VCaP (cell line): ENCODE measurements at regions not wholly inside any gene's neighbourhood (a gene's known extent, or its start where the extent isn't known, plus 50 kb on each side); places are given as distances from the start of the nearest gene placed in this dataset.

Experiments used
- H3K27ac ChIP-seq: fragments of 450-650 bp; 2 replicates; pipeline ENCODE4 v1.5.1; 2017
- CTCF ChIP-seq: fragments of 450-650 bp; conservative IDR thresholded peaks from 2 replicates; pipeline ENCODE4 v1.5.1; 2017; ENCODE audit warnings: mild to moderate bottlenecking, moderate library complexity

GRCh38 chr21:39094847-39095579 lies 88.2 kb downstream of the PSMG1 start:
- no peak overlapping the region for H3K27ac ChIP-seq

GRCh38 chr21:39094087-39094780 lies 89.0 kb downstream of the PSMG1 start:
- H3K27ac ChIP-seq: no peak overlapping the region
- TF ChIP-seq CTCF: no peak

More at GRCh38 chr21:39094847-39095579, 88.2 kb downstream of the PSMG1 start:
- TF ChIP-seq CTCF: no peak

- H3K27ac ChIP-seq: no peak overlapping the region
- TF ChIP-seq CTCF: no peak
These were observed 89.7 kb downstream of the PSMG1 start for GRCh38 chr21:39093526-39093925.

GRCh38 chr21:39088831-39089380 lies 94.3 kb downstream of the PSMG1 start:
- no peak for TF ChIP-seq CTCF
- H3K27ac ChIP-seq: no peak overlapping the region

GRCh38 chr21:39088031-39088370 lies 95.2 kb downstream of the PSMG1 start:
- H3K27ac ChIP-seq: no peak overlapping the region
- no peak for TF ChIP-seq CTCF

GRCh38 chr21:39087238-39088030 lies 95.8 kb downstream of the PSMG1 start:
- no peak for TF ChIP-seq CTCF
- H3K27ac ChIP-seq: no peak overlapping the region

- no peak overlapping the region for H3K27ac ChIP-seq
- peak; percentile 5; the same call in 1 of the 2 replicates for TF ChIP-seq CTCF
These were observed 96.7 kb downstream of the PSMG1 start for GRCh38 chr21:39086547-39086946.
